Activated CD4-positive, CD25-positive, alpha-beta regulatory T cell (primary cell): ENCODE measurements at regions not wholly inside any gene's neighbourhood (a gene's known extent, or its start where the extent isn't known, plus 50 kb on each side); places are given as distances from the start of the nearest gene placed in this dataset.

Source experiments
- DNase-seq, 4 experiments: peaks; one replicate each; lab custom pipeline; 2025; lab: John Stamatoyannopoulos, UW

GRCh38 chr19:29397748-29398147 lies 128.0 kb upstream of the VSTM2B start:
- DNase-seq, result no peak

GRCh38 chr19:29399804-29400203 lies 126.0 kb upstream of the VSTM2B start:
- DNase-seq, result no peak

- DNase-seq, result no peak
These were observed 124.7 kb upstream of the VSTM2B start for GRCh38 chr19:29400917-29401711.

- no peak for DNase-seq
These were observed 123.9 kb upstream of the VSTM2B start for GRCh38 chr19:29401712-29402421.

GRCh38 chr19:29402563-29402962 lies 123.2 kb upstream of the VSTM2B start:
- no peak for DNase-seq

- DNase-seq, result no peak
These were observed 121.8 kb upstream of the VSTM2B start for GRCh38 chr19:29404015-29404414.

- no peak for DNase-seq
These were observed 120.7 kb upstream of the VSTM2B start for GRCh38 chr19:29404951-29405727.

GRCh38 chr19:29405728-29405995 lies 120.1 kb upstream of the VSTM2B start:
- DNase-seq, result no peak

- no peak for DNase-seq
These were observed 116.5 kb upstream of the VSTM2B start for GRCh38 chr19:29409076-29409862.

GRCh38 chr19:29410601-29411000 lies 115.2 kb upstream of the VSTM2B start:
- no peak for DNase-seq

- DNase-seq, result no peak
These were observed 114.6 kb upstream of the VSTM2B start for GRCh38 chr19:29411113-29411581.

GRCh38 chr19:29413435-29413834 lies 112.4 kb upstream of the VSTM2B start:
- DNase-seq, result no peak

- no peak for DNase-seq
These were observed 110.3 kb upstream of the VSTM2B start for GRCh38 chr19:29415507-29415906.

GRCh38 chr19:29417048-29417447 lies 108.7 kb upstream of the VSTM2B start:
- DNase-seq, result no peak

GRCh38 chr19:29418201-29418600 lies 107.6 kb upstream of the VSTM2B start:
- DNase-seq, result no peak

- no peak for DNase-seq
These were observed 105.7 kb upstream of the VSTM2B start for GRCh38 chr19:29420065-29420464.

- DNase-seq, result no peak
These were observed 105.2 kb upstream of the VSTM2B start for GRCh38 chr19:29420482-29421195.

GRCh38 chr19:29421196-29421545 lies 104.6 kb upstream of the VSTM2B start:
- no peak for DNase-seq

- DNase-seq, result no peak
These were observed 103.7 kb upstream of the VSTM2B start for GRCh38 chr19:29422047-29422446.

- no peak for DNase-seq
These were observed 103.2 kb upstream of the VSTM2B start for GRCh38 chr19:29422486-29423085.

- no peak for DNase-seq
These were observed 97.7 kb upstream of the VSTM2B start for GRCh38 chr19:29428071-29428470.
